ENCODE measurements at regions not wholly inside any gene's neighbourhood (a gene's known extent, or its start where the extent isn't known, plus 50 kb on each side); places are given as distances from the start of the nearest gene placed in this dataset.
"Not testable (repeated sequence)": the region's sequence is repeated elsewhere in the genome, so short reads cannot be mapped to it uniquely, and the experiment has no call there.

- DNase-seq, result no peak
Measured at GRCh38 chr9:24333629-24334028, 212.1 kb downstream of the IZUMO3 start.

- no peak for DNase-seq
Measured at GRCh38 chr9:24298912-24299311, 246.8 kb downstream of the IZUMO3 start.

- no peak for DNase-seq
Measured at GRCh38 chr9:24297931-24298330, 247.8 kb downstream of the IZUMO3 start.

DNA sequence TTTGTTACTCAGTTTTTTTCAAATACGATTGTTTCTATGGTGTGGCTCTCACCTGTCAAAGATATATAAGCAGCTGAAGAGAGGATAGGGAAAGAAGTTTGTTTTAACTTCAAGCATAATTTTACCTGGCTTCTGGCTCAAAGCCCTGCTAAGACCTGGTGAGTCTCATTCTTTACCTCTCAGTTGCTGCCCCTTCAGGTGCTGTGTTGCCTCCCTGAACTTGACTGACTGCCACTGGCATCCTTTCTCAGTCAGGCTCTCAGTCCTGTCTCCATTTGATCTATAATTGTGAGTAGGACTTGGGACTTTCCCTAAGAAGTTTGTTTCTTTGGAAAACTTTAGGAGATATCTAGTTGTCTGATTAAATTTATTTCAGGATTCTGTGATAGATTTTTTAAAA is 249.6 kb downstream of the IZUMO3 start:
- no peak for DNase-seq

DNA sequence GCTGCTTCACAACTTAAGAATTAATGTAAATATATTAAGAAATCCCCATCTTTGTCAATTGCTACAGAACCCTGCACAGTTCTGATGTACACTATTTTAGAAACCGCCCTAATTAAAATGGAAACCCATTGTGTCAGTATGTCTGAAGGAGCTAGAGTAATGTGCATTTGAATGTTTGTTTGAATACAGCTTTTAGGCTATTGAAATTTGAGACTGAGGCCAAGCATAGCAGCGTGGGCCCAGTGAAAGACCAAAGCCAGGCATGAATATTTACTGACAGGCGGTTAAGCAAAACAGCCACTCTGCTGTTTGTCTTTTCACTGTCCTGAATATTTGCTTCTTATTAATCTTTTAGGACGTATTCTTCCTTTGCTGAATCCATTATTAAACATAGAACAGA is 252.3 kb downstream of the IZUMO3 start:
- DNase-seq, result peak; percentile 13 to 14

DNA sequence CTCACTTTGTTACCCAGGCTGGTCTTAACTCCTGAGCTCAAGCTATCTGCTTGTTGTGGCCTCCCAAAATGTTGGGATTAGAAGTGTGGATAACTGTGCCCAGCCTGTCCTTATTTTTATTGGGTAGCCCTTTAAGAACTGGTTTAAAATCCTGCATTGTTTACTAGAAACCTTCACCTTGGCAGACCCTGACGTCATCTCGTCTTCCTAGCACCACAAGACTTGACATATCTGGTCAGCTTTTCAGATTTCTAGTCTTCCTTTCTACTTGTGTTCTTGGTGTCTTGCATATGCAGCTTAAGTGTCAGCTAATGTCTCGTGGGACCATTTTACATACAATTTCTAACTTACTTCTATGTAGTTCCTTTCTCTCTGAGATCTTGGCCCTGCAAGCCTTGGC is 258.9 kb downstream of the IZUMO3 start:
- DNase-seq, result no peak

DNA sequence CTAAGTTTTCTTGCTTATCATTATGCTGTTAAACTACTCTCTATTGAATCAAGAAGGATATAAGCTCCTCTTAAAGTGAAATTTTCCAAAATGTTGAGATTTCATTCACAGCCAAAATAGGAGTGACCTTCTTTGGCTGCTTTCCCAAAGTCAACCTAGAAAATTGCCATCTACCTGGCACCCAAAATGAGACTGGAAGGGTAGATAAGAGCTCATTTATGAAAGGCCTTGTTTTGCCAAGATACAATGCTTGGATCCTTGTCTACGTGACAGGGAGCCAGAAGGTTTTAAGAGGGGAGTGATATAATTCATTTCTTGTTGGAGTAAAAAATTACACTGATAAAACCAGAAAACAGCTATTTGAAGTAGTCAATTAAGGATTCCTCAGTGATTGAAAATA is 287.1 kb downstream of the IZUMO3 start:
- no peak for DNase-seq

DNA sequence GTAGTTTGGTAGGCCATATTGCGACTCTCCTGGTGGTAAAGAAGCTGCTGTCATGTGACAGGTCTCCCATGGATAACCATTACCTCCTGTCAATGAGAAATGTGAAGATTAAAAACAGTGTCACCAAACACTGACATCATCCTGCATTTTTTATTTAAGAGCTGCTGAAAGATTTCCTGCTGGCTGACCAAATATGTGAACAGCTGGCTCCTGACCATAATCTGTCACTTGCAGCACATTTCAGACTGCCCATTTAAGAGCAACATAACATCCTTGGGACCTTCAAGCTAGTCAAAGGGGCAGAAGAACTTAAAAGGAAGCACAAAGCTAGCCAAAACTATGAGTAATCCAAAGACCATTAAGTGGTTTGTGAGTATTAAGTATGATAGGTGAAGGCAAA is 288.0 kb downstream of the IZUMO3 start:
- DNase-seq, result peak; percentile 70 to 76

DNA sequence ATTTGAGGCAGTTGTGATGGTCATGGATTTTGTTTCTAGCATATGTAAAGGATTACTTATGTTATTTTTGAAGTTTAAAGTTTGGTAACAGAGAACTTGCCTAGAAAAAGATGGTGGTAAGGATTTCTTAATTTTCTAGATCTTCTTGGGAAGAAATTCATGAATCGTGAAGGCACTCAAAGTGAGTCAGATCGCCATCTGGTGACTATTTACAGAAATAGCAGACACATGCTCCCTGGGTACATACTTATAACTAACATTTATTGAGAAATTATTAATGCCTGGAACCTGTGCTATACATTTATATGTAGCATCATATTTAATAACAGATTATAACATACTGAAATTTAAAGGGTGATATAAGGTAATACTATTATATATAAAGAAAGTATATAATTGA is 299.7 kb downstream of the IZUMO3 start:
- DNase-seq, result peak in 1 of 2 experiments; percentile 2

GRCh38 chr9:24242576-24242975 is 303.1 kb downstream of the IZUMO3 start:
- no peak for DNase-seq

DNA sequence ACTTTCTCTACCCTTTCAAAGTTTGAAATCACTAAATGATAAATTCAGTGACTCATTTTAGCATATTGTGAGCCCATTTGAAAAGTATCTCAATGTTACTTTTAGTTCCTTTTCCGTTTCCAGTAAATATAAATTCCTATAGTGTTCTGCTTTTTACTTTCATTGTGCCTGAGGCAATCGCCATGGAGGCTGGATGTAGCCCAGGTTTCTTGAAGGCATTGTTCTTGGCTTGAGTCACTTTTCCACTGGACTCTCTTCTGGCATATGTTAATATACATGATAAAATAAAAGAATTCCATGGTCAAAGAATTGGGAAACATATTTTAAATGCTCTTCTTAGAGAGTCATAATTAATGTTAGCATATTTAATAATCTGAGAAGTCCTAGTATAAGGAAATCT is 327.0 kb downstream of the IZUMO3 start:
- DNase-seq, result no peak

- DNase-seq, result no peak
Measured at GRCh38 chr9:24210641-24211040, 335.1 kb downstream of the IZUMO3 start.

- DNase-seq, result no peak
Measured at GRCh38 chr9:24189986-24190385, 355.7 kb downstream of the IZUMO3 start.

DNA sequence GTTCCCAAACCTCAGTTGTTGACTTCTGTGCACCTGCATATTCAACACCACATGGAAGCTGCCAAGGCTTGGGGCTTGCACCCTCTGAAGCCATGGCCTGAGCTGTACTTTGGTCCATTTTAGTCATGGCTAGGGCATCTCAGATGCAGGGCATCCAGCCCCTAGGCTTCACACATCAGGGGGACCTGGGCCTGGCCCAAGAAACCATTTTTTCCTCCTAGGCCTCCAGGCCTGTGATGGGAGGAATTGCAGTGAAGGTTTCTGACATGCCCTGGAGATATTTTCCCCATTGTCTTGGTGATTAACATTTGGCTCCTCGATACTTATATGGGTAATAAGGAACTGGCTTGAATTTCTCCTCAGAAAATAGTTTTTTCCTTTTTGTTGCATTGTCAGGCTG is 354.5 kb upstream of the ELAVL2 start:
- DNase-seq, result not testable (repeated sequence)

DNA sequence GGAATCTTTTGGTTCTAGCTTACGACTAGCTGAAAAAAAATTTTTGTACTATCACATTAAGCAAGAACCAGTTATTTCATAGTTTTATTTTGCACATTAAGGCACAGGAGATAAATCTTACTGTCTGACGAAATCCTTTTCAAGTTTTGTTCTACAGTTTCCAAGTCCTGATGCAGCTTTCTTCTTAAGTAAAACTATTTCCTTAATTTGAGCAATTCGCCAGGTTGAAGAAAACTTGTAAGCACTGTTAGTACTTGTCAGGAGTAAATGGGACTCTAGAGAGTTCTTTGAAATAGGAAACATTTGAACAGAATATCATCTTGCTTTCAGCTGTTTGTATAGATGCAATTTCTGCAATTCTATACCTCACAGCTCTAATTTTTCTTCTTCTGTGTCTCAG is 318.8 kb upstream of the ELAVL2 start:
- no peak for DNase-seq

GRCh38 chr9:24135072-24135471 is 309.0 kb upstream of the ELAVL2 start:
- DNase-seq, result not testable (repeated sequence)

DNA sequence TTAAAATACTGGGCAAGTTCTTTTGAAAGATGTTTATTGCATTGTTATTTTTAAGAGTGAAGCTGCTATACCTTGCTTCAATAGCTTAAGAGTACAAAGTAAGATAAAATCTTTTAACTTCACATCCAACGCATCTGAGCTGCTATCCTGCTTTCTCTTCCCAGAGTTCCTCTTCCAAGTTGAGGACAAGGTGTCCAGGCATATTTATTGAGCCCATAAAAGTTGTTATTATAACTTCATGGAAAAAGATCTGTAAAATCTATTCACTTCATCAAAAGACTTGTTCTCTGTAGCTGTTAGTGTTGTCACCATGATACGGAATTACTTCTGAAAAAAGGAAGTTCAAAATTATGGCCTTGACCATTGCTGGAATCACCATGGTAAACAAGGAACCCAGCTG is 306.2 kb upstream of the ELAVL2 start:
- no peak for DNase-seq

- DNase-seq, result no peak
Measured at GRCh38 chr9:24127519-24127918, 301.5 kb upstream of the ELAVL2 start.

DNA sequence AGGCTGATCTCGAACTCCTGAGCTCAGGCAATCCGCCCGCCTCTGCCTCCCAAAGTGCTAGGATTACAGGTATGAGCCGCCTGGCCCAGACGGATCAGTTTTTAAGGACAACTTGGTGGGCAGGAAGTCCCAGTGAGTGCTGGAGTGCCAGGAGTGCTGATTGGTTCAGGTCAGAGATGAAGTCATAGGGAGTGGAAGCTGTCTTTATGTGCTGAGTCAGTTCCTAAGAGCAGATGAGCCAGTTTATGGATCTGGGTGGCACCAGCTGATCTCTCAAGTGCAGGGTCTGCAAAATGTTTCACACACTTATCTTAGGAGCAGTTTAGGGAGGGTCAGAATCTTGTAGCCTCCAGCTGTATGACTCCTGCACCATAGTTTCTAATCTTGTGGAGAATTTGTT is 292.1 kb upstream of the ELAVL2 start:
- DNase-seq, result no peak

GRCh38 chr9:24096756-24097155 is 270.7 kb upstream of the ELAVL2 start:
- DNase-seq, result no peak

DNA sequence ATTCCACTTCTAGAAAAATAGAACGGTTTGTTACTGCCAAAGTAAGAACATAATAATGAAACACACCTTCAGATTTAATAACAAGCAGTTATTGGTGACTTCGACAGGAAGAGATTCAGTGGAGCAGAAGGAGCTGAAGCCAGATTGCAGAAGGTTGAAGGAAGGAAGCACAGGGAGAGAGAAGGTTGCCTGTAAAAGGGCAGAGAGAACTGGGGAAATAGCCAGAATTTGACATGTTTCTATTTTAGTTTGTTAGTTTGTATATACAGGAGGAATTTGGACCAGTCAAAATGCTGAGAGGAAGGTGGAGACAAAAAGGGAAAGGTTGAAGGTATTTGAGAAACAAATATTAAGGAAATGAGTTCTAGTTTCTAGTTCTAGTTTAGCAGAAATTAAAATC is 269.2 kb upstream of the ELAVL2 start:
- no peak for DNase-seq

DNA sequence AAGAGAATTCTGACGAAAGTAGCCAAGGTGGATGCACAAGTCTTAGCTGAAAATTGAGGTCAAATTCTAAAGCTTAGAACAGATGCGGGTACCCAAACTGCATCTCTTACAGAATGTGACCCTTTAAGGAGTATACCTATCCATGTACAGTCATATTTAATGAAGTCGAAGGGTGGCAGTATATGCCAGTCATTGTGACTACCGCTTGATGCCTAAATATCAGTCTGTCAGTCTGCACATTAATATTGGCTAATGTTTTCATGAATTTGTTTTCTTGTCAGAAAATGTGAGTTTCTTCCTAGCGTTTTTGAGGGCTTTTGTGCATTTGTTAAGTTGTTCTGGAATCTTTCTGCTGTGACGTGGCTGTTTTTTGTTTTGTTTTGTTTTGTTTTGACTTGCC is 264.5 kb upstream of the ELAVL2 start:
- DNase-seq, result no peak

DNA sequence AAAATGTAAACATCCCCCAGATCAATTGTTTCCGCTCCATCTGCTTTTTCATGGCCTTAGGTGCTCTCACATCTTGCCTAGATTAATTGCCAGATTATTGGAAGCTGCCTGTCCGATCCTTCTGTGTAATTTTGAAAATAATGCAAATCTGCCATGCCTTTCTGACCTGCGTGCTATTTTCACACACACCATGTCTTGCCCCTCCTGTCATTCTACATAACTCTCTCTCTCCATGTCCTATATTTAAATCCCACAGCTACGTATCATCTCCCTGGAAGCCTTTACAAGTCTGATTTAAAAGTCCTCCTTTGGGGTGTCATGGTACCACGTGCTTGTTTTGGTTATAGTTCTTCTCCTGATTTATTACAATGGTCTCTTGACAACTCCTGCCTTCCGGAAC is 247.6 kb upstream of the ELAVL2 start:
- no peak for DNase-seq

DNA sequence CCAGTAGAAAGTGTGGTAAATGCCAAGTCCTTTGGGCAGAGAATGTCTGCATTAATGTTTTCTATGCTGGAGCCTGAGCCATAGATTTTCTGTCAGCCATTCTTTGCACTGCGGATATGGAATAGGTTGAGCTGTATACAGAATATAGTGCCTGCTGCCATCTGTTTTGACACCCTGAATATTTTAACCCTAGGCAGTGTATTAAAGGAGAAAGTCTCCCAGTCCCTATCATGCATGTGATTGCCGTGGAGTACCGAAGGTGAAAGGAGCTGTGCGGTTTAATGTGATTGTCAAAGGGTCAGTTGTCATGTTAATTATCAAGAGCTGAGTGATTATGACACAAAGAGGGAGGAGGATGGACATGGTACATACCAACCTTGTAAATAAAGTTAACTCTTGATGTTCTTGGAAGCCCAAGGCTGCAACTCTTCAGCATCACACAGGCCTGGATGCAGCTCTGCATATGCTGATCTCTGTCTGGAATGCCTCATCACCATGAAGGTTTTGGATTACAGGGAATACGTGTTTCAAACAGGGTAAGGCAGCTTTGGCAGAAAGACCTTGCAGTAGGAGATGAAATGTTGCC is 247.1 kb upstream of the ELAVL2 start:
- no peak for DNase-seq

GRCh38 chr9:24071716-24072115 is 245.7 kb upstream of the ELAVL2 start:
- no peak for DNase-seq

DNA sequence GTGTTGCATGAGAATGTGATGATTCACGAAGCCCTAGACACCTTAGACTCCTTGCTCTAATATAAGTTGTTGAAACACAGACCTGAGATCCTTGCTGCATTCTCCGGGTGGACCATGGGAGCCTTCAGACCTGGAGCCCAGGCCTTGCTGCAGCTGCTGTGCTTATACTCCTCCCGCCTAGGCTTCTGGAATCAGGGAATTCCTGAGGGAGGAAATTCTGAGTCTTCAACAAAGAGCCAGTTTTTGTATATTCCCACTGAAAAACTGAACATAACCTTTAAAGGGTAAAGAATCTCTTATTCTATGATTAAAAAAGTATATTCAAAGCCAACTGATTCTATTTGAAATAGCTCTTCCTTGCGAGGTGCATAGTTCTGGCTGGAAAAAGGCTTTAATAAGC is 245.1 kb upstream of the ELAVL2 start:
- no peak for DNase-seq

All from SHP77 (cell line).